ENCODE measurements at regions not wholly inside any gene's neighbourhood (a gene's known extent, or its start where the extent isn't known, plus 50 kb on each side); places are given as distances from the start of the nearest gene placed in this dataset.

GRCh38 chr6:102655823-102656222 lies 1262.3 kb downstream of the GRIK2 start:
- no peak overlapping the region for H3K27ac Mint-ChIP-seq
- H3K4me3 Mint-ChIP-seq, result no peak overlapping the region
- H3K27me3 Mint-ChIP-seq (ENCODE audit: low read depth), result no peaks in the 10 kb centered on the region
- peaks cover 6% of the 10 kb centered on the region for H3K9me3 Mint-ChIP-seq
- H3K4me1 Mint-ChIP-seq (ENCODE audit: low read depth), result no peaks in the 10 kb centered on the region
- no peaks in the 10 kb centered on the region for H3K36me3 Mint-ChIP-seq (ENCODE audit: low read depth)

- Mint-ChIP-seq H3K9me3 (peaks cover 4% of the 10 kb centered on the region), H3K4me1 (ENCODE audit: low read depth) (no peaks in the 10 kb centered on the region), H3K36me3 (ENCODE audit: low read depth) (no peaks in the 10 kb centered on the region), H3K4me3 (no peak overlapping the region), H3K27me3 (ENCODE audit: low read depth) (no peaks in the 10 kb centered on the region), H3K27ac (no peak overlapping the region)
Observed at GRCh38 chr6:102641426-102641825, 1247.9 kb downstream of the GRIK2 start.

GRCh38 chr6:102631921-102632320 lies 1238.4 kb downstream of the GRIK2 start:
- Mint-ChIP-seq H3K27ac (no peak overlapping the region), H3K9me3 (no peaks in the 10 kb centered on the region), H3K4me3 (no peak overlapping the region)

GRCh38 chr6:102623201-102623600 lies 1229.7 kb downstream of the GRIK2 start:
- H3K4me3 Mint-ChIP-seq, result no peak overlapping the region
- no peaks in the 10 kb centered on the region for H3K4me1 Mint-ChIP-seq (ENCODE audit: low read depth)
- no peaks in the 10 kb centered on the region for H3K27me3 Mint-ChIP-seq (ENCODE audit: low read depth)
- H3K36me3 Mint-ChIP-seq (ENCODE audit: low read depth), result no peaks in the 10 kb centered on the region
- H3K9me3 Mint-ChIP-seq, result no peaks in the 10 kb centered on the region
- H3K27ac Mint-ChIP-seq, result no peak overlapping the region

More at GRCh38 chr6:102631921-102632320, 1238.4 kb downstream of the GRIK2 start:
- Mint-ChIP-seq H3K36me3 (ENCODE audit: low read depth) (no peaks in the 10 kb centered on the region), H3K27me3 (ENCODE audit: low read depth) (no peaks in the 10 kb centered on the region), H3K4me1 (ENCODE audit: low read depth) (no peaks in the 10 kb centered on the region)

- no peaks in the 10 kb centered on the region for H3K4me1 Mint-ChIP-seq (ENCODE audit: low read depth)
- no peaks in the 10 kb centered on the region for H3K9me3 Mint-ChIP-seq
- H3K27ac Mint-ChIP-seq, result no peak overlapping the region
- no peak overlapping the region for H3K4me3 Mint-ChIP-seq
- H3K36me3 Mint-ChIP-seq (ENCODE audit: low read depth), result no peaks in the 10 kb centered on the region
- H3K27me3 Mint-ChIP-seq (ENCODE audit: low read depth), result no peaks in the 10 kb centered on the region
Observed at GRCh38 chr6:102619585-102619984, 1226.1 kb downstream of the GRIK2 start.

GRCh38 chr6:102582569-102582968 lies 1189.1 kb downstream of the GRIK2 start:
- Mint-ChIP-seq H3K36me3 (ENCODE audit: low read depth) (no peaks in the 10 kb centered on the region), H3K4me1 (ENCODE audit: low read depth) (no peaks in the 10 kb centered on the region), H3K27me3 (ENCODE audit: low read depth) (no peaks in the 10 kb centered on the region), H3K27ac (no peak overlapping the region), H3K4me3 (no peak overlapping the region), H3K9me3 (no peaks in the 10 kb centered on the region)

- Mint-ChIP-seq H3K9me3 (no peaks in the 10 kb centered on the region), H3K4me1 (ENCODE audit: low read depth) (no peaks in the 10 kb centered on the region), H3K4me3 (no peak overlapping the region), H3K27me3 (ENCODE audit: low read depth) (no peaks in the 10 kb centered on the region), H3K36me3 (ENCODE audit: low read depth) (no peaks in the 10 kb centered on the region), H3K27ac (no peak overlapping the region)
Observed at GRCh38 chr6:102581378-102582124, 1188.0 kb downstream of the GRIK2 start.

GRCh38 chr6:102571236-102571908 lies 1177.9 kb downstream of the GRIK2 start:
- no peaks in the 10 kb centered on the region for H3K27me3 Mint-ChIP-seq (ENCODE audit: low read depth)
- no peaks in the 10 kb centered on the region for H3K4me1 Mint-ChIP-seq (ENCODE audit: low read depth)
- no peaks in the 10 kb centered on the region for H3K36me3 Mint-ChIP-seq (ENCODE audit: low read depth)
- no peak overlapping the region for H3K4me3 Mint-ChIP-seq
- no peaks in the 10 kb centered on the region for H3K9me3 Mint-ChIP-seq
- H3K27ac Mint-ChIP-seq, result no peak overlapping the region

GRCh38 chr6:102562713-102563112 lies 1169.2 kb downstream of the GRIK2 start:
- H3K27ac Mint-ChIP-seq, result no peak overlapping the region
- H3K4me3 Mint-ChIP-seq, result no peak overlapping the region
- no peaks in the 10 kb centered on the region for H3K9me3 Mint-ChIP-seq
- H3K27me3 Mint-ChIP-seq (ENCODE audit: low read depth), result no peaks in the 10 kb centered on the region
- no peaks in the 10 kb centered on the region for H3K36me3 Mint-ChIP-seq (ENCODE audit: low read depth)
- no peaks in the 10 kb centered on the region for H3K4me1 Mint-ChIP-seq (ENCODE audit: low read depth)

- H3K4me1 Mint-ChIP-seq (ENCODE audit: low read depth), result no peaks in the 10 kb centered on the region
- no peaks in the 10 kb centered on the region for H3K27me3 Mint-ChIP-seq (ENCODE audit: low read depth)
- H3K9me3 Mint-ChIP-seq, result peaks cover 5% of the 10 kb centered on the region
- no peaks in the 10 kb centered on the region for H3K36me3 Mint-ChIP-seq (ENCODE audit: low read depth)
- H3K27ac Mint-ChIP-seq, result no peak overlapping the region
- H3K4me3 Mint-ChIP-seq, result no peak overlapping the region
Observed at GRCh38 chr6:102553214-102553613, 1159.7 kb downstream of the GRIK2 start.

- Mint-ChIP-seq H3K9me3 (peaks cover 8% of the 10 kb centered on the region), H3K4me1 (ENCODE audit: low read depth) (no peaks in the 10 kb centered on the region), H3K4me3 (no peak overlapping the region), H3K27ac (no peak overlapping the region), H3K36me3 (ENCODE audit: low read depth) (no peaks in the 10 kb centered on the region), H3K27me3 (ENCODE audit: low read depth) (no peaks in the 10 kb centered on the region)
Observed at GRCh38 chr6:102549221-102549874, 1155.8 kb downstream of the GRIK2 start.

- Mint-ChIP-seq H3K27me3 (ENCODE audit: low read depth) (no peaks in the 10 kb centered on the region), H3K27ac (no peak overlapping the region), H3K4me1 (ENCODE audit: low read depth) (no peaks in the 10 kb centered on the region), H3K4me3 (no peak overlapping the region), H3K36me3 (ENCODE audit: low read depth) (no peaks in the 10 kb centered on the region), H3K9me3 (peaks cover 7% of the 10 kb centered on the region)
Observed at GRCh38 chr6:102525336-102525735, 1131.8 kb downstream of the GRIK2 start.

- H3K4me1 Mint-ChIP-seq (ENCODE audit: low read depth), result no peaks in the 10 kb centered on the region
- H3K27ac Mint-ChIP-seq, result no peak overlapping the region
- H3K9me3 Mint-ChIP-seq, result no peaks in the 10 kb centered on the region
- no peak overlapping the region for H3K4me3 Mint-ChIP-seq
- no peaks in the 10 kb centered on the region for H3K36me3 Mint-ChIP-seq (ENCODE audit: low read depth)
- H3K27me3 Mint-ChIP-seq (ENCODE audit: low read depth), result no peaks in the 10 kb centered on the region
Observed at GRCh38 chr6:102520966-102521365, 1127.5 kb downstream of the GRIK2 start.

- no peaks in the 10 kb centered on the region for H3K9me3 Mint-ChIP-seq
- no peaks in the 10 kb centered on the region for H3K4me1 Mint-ChIP-seq (ENCODE audit: low read depth)
- no peaks in the 10 kb centered on the region for H3K36me3 Mint-ChIP-seq (ENCODE audit: low read depth)
- H3K27ac Mint-ChIP-seq, result no peak overlapping the region
- no peaks in the 10 kb centered on the region for H3K27me3 Mint-ChIP-seq (ENCODE audit: low read depth)
- no peak overlapping the region for H3K4me3 Mint-ChIP-seq
Observed at GRCh38 chr6:102517506-102517905, 1124.0 kb downstream of the GRIK2 start.

- H3K36me3 Mint-ChIP-seq (ENCODE audit: low read depth), result no peaks in the 10 kb centered on the region
- peaks cover 9% of the 10 kb centered on the region for H3K9me3 Mint-ChIP-seq
- H3K4me3 Mint-ChIP-seq, result no peak overlapping the region
- no peaks in the 10 kb centered on the region for H3K27me3 Mint-ChIP-seq (ENCODE audit: low read depth)
- H3K27ac Mint-ChIP-seq, result no peak overlapping the region
- no peaks in the 10 kb centered on the region for H3K4me1 Mint-ChIP-seq (ENCODE audit: low read depth)
Observed at GRCh38 chr6:102501615-102502014, 1108.1 kb downstream of the GRIK2 start.

Measured in T-helper 1 cell treated with Interleukin-12 subunit alpha and Interleukin-12 subunit beta and Interleukin-4 antibody, amounts not matched to agents 30 μg/mL and 1 μg/mL, for 36 hours (primary cell).